Upper lobe of left lung (tissue), 6 donors: ENCODE measurements at regions not wholly inside any gene's neighbourhood (a gene's known extent, or its start where the extent isn't known, plus 50 kb on each side); places are given as distances from the start of the nearest gene placed in this dataset.

Experiments
- ATAC-seq, 2 donors: fragments of 200-7000 bp; cut with Tn5 transposase; one replicate each; pipeline ENCODE4 v1.9.1; 2022; ENCODE audit warnings: mild to moderate bottlenecking in 2 of 2, moderate library complexity in 2 of 2; ENCODE audit not compliant: low FRiP score in 2 of 2
- DNase-seq, 2 donors: peaks; one replicate each; pipeline ENCODE4 v3.0.0-alpha.2; 2019 to 2020
- H3K27ac ChIP-seq, 4 donors: fragments of 200-600 bp; sonication (generic); one replicate each; pipeline ENCODE4 v1.5.1; 2016 to 2019
- H3K27me3 ChIP-seq, 4 donors: fragments of 200-600 bp; sonication (generic); one replicate each; pipeline ENCODE4 v1.5.1; 2017 to 2019
- H3K36me3 ChIP-seq, 4 donors: fragments of 200-600 bp; sonication (generic); one replicate each; pipeline ENCODE4 v1.5.1; 2016 to 2019
- H3K4me1 ChIP-seq, 4 donors: fragments of 200-600 bp; sonication (generic); one replicate each; pipeline ENCODE4 v1.5.1; 2018 to 2019
- H3K4me3 ChIP-seq, 4 donors: fragments of 200-600 bp; sonication (generic); one replicate each; pipeline ENCODE4 v1.5.1; 2017 to 2019; ENCODE audit warnings: mild to moderate bottlenecking in 2 of 4, moderate library complexity in 1 of 4
- H3K9me3 ChIP-seq, 4 donors: fragments of 200-600 bp; sonication (generic); one replicate each; pipeline ENCODE4 v1.5.1; 2018 to 2019
- CTCF ChIP-seq, 6 experiments: fragments of 450-650 bp in 4 of 6; fragments of 200-600 bp in 2 of 6; sonication (generic) in 2 of 6; IDR thresholded peaks; one replicate each; pipeline ENCODE4 v1.5.1; 2016 to 2019; ENCODE audit warnings: antibody characterized with exemption in 6 of 6
- EP300 ChIP-seq, 4 donors: sonication (generic); formaldehyde crosslinking; IDR thresholded peaks; one replicate each; pipeline ENCODE4 v1.5.1; 2017; ENCODE audit warnings: antibody characterized with exemption in 4 of 4, control low read depth in 2 of 4
- POLR2A ChIP-seq, 4 donors: fragments of 450-650 bp; IDR thresholded peaks; one replicate each; pipeline ENCODE4 v1.5.1; 2016 to 2017; ENCODE audit warnings: antibody characterized with exemption in 4 of 4, mild to moderate bottlenecking in 2 of 4
- POLR2AphosphoS5 ChIP-seq, 2 donors: sonication (generic); formaldehyde crosslinking; IDR thresholded peaks; one replicate each; pipeline ENCODE4 v1.5.1; 2017; ENCODE audit warnings: antibody characterized with exemption in 2 of 2
- WGBS, 2 donors: methylation state at CpG; one replicate each; pipeline ENCODE4 v1.1.5; 2017 to 2018; 5-methylcytosine and 5-hydroxymethylcytosine counted together
- donor health status: DM: no; HTN: no; CAD: no; lungs with moderate emphysema.
- donor health status: DM: no; HTN: yes; CAD: no; lungs with severe emphysema.

GRCh38 chr20:1724901-1725300 lies 67.3 kb upstream of the SIRPG start:
- Histone ChIP-seq H3K36me3 (no peaks in the 10 kb centered on the region), H3K9me3 (peaks cover 0 to 4% (median 0%) of the 10 kb centered on the region in 4 donors), H3K4me1 (no peaks in the 10 kb centered on the region), H3K4me3 (no peak overlapping the region), H3K27me3 (no peaks in the 10 kb centered on the region), H3K27ac (no peak overlapping the region)
- ATAC-seq (no peak), DNase-seq (no peak)
- no peak for TF ChIP-seq EP300 (IDR thresholded peaks at IDR 0.05)
- no peak for TF ChIP-seq POLR2A (IDR thresholded peaks at IDR 0.05)
- no peak for TF ChIP-seq POLR2AphosphoS5 (IDR thresholded peaks at IDR 0.05)
- no peak for TF ChIP-seq CTCF (IDR thresholded peaks at IDR 0.05)
- WGBS, 2 donors = 80 to 89% methylated on average over 3 of the region's 3 CpGs

GRCh38 chr20:1722513-1723050 lies 65.0 kb upstream of the SIRPG start:
- TF ChIP-seq CTCF (IDR thresholded peaks at IDR 0.05) (no peak), POLR2A (IDR thresholded peaks at IDR 0.05) (no peak), EP300 (IDR thresholded peaks at IDR 0.05) (no peak), POLR2AphosphoS5 (IDR thresholded peaks at IDR 0.05) (no peak)
- H3K4me3 ChIP-seq = no peak overlapping the region
- H3K36me3 ChIP-seq = no peaks in the 10 kb centered on the region
- ATAC-seq (no peak), DNase-seq (no peak)
- H3K27me3 ChIP-seq = no peaks in the 10 kb centered on the region
- no peaks in the 10 kb centered on the region for H3K4me1 ChIP-seq
- peaks cover 0 to 4% (median 0%) of the 10 kb centered on the region in 4 donors for H3K9me3 ChIP-seq
- WGBS, 2 donors = 78 to 82% methylated on average over 2 of the region's 2 CpGs
- H3K27ac ChIP-seq = no peak overlapping the region

GRCh38 chr20:1721687-1722512 lies 64.3 kb upstream of the SIRPG start:
- no peaks in the 10 kb centered on the region for H3K27me3 ChIP-seq
- no peak for DNase-seq
- no peak for TF ChIP-seq CTCF (IDR thresholded peaks at IDR 0.05)
- TF ChIP-seq EP300 (IDR thresholded peaks at IDR 0.05) = no peak
- TF ChIP-seq POLR2A (IDR thresholded peaks at IDR 0.05) = no peak
- TF ChIP-seq POLR2AphosphoS5 (IDR thresholded peaks at IDR 0.05) = no peak
- H3K4me3 ChIP-seq = no peak overlapping the region
- no peaks in the 10 kb centered on the region for H3K36me3 ChIP-seq
- H3K9me3 ChIP-seq = peaks cover 0 to 4% (median 0%) of the 10 kb centered on the region in 4 donors
- no peak overlapping the region for H3K27ac ChIP-seq
- no peaks in the 10 kb centered on the region for H3K4me1 ChIP-seq
- ATAC-seq = no peak
- 49 to 70% methylated on average over 6 of the region's 6 CpGs for WGBS, 2 donors

- Histone ChIP-seq H3K4me3 (no peak overlapping the region), H3K4me1 (no peaks in the 10 kb centered on the region), H3K9me3 (peaks cover 0 to 4% (median 0%) of the 10 kb centered on the region in 4 donors), H3K27ac (no peak overlapping the region), H3K36me3 (no peaks in the 10 kb centered on the region), H3K27me3 (no peaks in the 10 kb centered on the region)
- ATAC-seq = no peak
- no peak for DNase-seq
- WGBS, 2 donors = 71 to 77% methylated on average over 5 of the region's 5 CpGs
- TF ChIP-seq POLR2A (IDR thresholded peaks at IDR 0.05) (no peak), CTCF (IDR thresholded peaks at IDR 0.05) (no peak)
These were observed 63.4 kb upstream of the SIRPG start for GRCh38 chr20:1720845-1721475.
